Progenitor cell of endocrine pancreas (in vitro differentiated cells): ENCODE measurements at regions not wholly inside any gene's neighbourhood (a gene's known extent, or its start where the extent isn't known, plus 50 kb on each side); places are given as distances from the start of the nearest gene placed in this dataset.
"Not testable (repeated sequence)": the region's sequence is repeated elsewhere in the genome, so short reads cannot be mapped to it uniquely, and the experiment has no call there.

Source experiments
- DNase-seq: peaks from one replicate; pipeline ENCODE4 v3.0.0; 2021; ENCODE audit warnings: low spot score; ENCODE audit not compliant: unreplicated experiment
- H3K27ac Mint-ChIP-seq: 2 replicates; pipeline ENCODE4 v1.8.0; 2021; ENCODE audit warnings: mild to moderate bottlenecking, moderate library complexity, mixed read lengths
- H3K27me3 Mint-ChIP-seq: 2 replicates; pipeline ENCODE4 v1.8.0; 2021; ENCODE audit warnings: mixed read lengths
- H3K36me3 Mint-ChIP-seq: 2 replicates; pipeline ENCODE4 v1.8.0; 2022; ENCODE audit warnings: mixed read lengths; ENCODE audit not compliant: insufficient read depth
- H3K4me1 Mint-ChIP-seq: 2 replicates; pipeline ENCODE4 v1.8.0; 2021; ENCODE audit warnings: low read depth, mixed read lengths
- H3K4me3 Mint-ChIP-seq: 2 replicates; pipeline ENCODE4 v1.8.0; 2021; ENCODE audit warnings: low read depth, mild to moderate bottlenecking, moderate library complexity, mixed read lengths
- H3K9me3 Mint-ChIP-seq: 2 replicates; pipeline ENCODE4 v1.8.0; 2021; ENCODE audit warnings: low read depth, mixed read lengths
- TF ChIP-seq, protein P1 (sequence below): fragments of 200-600 bp; sonication (generic); IDR thresholded peaks from one replicate; pipeline ENCODE4 v1.5.0; 2021; ENCODE audit warnings: antibody characterized with exemption, mild to moderate bottlenecking; ENCODE audit not compliant: unreplicated experiment

DNA sequence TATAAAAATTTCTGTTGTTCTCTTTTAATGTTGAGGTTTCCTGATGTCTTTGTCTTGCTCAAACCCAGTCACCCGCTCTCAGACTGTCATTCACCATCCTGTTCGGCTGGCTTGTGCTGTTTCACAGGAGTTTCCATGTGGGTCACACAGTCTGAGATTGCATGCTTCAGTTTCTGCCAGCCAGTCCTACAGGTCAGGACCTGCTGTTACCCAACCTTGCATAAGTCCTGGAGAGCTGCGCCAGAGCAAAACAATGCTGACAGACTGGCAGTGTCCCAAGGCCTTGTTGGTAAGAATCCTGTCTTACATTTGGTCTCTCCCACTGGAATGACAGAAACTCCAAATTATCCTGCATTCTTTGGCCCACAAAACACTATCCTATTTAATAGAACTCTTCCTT lies 340.0 kb upstream of the SLITRK5 start:
- Mint-ChIP-seq H3K4me3 (no peak overlapping the region), H3K36me3 (no peaks in the 10 kb centered on the region), H3K9me3 (peaks cover 9% of the 10 kb centered on the region), H3K27ac (no peak overlapping the region), H3K27me3 (no peaks in the 10 kb centered on the region), H3K4me1 (no peaks in the 10 kb centered on the region)
- DNase-seq = no peak
- TF ChIP-seq, protein P1, sequence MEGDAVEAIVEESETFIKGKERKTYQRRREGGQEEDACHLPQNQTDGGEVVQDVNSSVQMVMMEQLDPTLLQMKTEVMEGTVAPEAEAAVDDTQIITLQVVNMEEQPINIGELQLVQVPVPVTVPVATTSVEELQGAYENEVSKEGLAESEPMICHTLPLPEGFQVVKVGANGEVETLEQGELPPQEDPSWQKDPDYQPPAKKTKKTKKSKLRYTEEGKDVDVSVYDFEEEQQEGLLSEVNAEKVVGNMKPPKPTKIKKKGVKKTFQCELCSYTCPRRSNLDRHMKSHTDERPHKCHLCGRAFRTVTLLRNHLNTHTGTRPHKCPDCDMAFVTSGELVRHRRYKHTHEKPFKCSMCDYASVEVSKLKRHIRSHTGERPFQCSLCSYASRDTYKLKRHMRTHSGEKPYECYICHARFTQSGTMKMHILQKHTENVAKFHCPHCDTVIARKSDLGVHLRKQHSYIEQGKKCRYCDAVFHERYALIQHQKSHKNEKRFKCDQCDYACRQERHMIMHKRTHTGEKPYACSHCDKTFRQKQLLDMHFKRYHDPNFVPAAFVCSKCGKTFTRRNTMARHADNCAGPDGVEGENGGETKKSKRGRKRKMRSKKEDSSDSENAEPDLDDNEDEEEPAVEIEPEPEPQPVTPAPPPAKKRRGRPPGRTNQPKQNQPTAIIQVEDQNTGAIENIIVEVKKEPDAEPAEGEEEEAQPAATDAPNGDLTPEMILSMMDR = no peak

DNA sequence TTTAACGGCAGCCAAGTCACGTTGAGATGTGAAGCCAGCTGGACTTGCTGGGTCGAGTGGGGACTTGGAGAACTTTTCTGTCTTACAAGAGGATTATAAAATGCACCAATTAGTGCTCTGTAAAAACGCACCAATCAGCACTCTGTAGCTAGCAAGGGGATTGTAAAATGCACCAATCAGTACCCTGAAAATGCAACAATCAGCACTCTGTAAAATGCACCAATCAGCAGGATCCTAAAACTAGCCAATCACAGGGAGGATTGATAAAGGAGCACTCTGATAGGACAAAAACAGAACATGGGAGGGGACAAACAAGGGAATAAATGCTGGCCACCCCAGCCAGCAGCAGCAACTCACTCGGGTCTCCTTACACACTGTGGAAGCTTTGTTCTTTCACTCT lies 337.6 kb upstream of the SLITRK5 start:
- no peaks in the 10 kb centered on the region for H3K27me3 Mint-ChIP-seq
- DNase-seq = no peak
- no peaks in the 10 kb centered on the region for H3K4me1 Mint-ChIP-seq
- TF ChIP-seq, protein P1 = no peak
- no peak overlapping the region for H3K27ac Mint-ChIP-seq
- no peaks in the 10 kb centered on the region for H3K36me3 Mint-ChIP-seq
- peaks cover 9% of the 10 kb centered on the region for H3K9me3 Mint-ChIP-seq
- no peak overlapping the region for H3K4me3 Mint-ChIP-seq

DNA sequence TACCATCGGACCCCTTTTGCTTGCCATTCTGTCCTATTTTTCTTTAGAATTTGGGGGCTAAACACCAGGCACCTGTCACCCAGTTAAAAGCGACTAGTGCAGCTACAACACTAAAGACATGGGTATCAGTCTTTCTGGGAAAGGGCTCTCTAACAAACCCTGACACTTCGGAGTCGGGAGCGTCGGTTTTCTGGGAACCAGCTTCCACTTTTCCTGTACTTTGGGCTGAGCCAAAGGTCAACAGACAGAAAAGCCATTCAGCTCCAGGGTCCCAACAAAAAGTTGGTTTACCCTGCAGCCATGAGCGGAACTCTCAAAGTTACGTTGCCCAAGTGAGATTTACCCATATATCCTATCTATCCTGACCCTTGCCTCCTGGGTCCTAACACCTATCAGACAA lies 337.0 kb upstream of the SLITRK5 start:
- TF ChIP-seq, protein P1 = no peak
- H3K36me3 Mint-ChIP-seq = no peaks in the 10 kb centered on the region
- no peak overlapping the region for H3K4me3 Mint-ChIP-seq
- no peaks in the 10 kb centered on the region for H3K27me3 Mint-ChIP-seq
- no peaks in the 10 kb centered on the region for H3K4me1 Mint-ChIP-seq
- no peak overlapping the region for H3K27ac Mint-ChIP-seq
- DNase-seq = no peak
- H3K9me3 Mint-ChIP-seq = peaks cover 9% of the 10 kb centered on the region

DNA sequence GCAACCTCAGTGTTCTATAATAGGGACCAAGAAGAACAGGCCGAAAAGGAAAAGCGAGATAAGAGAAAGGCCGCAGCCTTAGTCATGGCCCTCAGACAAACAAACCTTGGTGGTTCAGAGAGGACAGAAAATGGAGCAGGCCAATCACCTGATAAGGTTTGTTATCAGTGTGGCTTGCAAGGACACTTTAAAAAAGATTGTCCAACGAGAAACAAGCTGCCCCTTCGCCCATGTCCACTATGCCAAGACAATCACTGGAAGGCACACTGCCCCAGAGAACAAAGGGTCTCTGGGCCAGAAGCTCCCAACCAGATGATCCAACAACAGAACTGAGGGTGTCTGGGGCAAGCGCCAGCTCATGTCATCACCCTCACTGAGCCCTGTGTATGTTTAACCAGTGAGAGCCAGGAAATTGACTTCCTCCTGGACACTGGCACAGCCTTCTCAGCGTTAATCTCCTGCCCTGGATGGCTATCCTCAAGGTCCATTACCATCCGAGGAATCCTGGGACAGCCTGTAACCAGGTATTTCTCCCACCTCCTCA lies 334.8 kb upstream of the SLITRK5 start:
- not testable (repeated sequence) for H3K4me3 Mint-ChIP-seq, H3K4me1 Mint-ChIP-seq, DNase-seq, H3K27me3 Mint-ChIP-seq, H3K27ac Mint-ChIP-seq, H3K36me3 Mint-ChIP-seq, H3K9me3 Mint-ChIP-seq

DNA sequence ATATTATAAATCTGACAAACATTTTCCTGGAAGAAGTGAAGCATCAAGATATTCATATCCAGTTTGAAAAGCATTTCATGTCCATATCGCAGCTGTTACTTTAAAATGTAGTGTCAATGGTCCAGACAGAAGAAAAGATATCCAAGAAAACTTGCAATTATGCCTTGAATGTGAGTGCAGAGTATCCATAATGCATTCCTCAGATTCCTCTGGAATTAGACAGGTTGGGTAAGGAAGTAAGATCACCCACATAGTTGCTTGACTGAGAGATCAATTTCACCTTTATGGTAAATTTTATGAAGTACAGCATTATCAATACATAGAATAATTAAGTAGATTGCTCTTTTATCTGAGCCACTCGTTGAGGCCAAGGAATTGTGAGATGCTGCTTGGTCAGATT lies 327.0 kb upstream of the SLITRK5 start:
- Mint-ChIP-seq H3K27me3 (no peaks in the 10 kb centered on the region), H3K27ac (no peak overlapping the region), H3K9me3 (peaks cover 3% of the 10 kb centered on the region), H3K36me3 (no peaks in the 10 kb centered on the region), H3K4me3 (no peak overlapping the region), H3K4me1 (peaks cover 2% of the 10 kb centered on the region)
- TF ChIP-seq, protein P1 = no peak
- DNase-seq = no peak

DNA sequence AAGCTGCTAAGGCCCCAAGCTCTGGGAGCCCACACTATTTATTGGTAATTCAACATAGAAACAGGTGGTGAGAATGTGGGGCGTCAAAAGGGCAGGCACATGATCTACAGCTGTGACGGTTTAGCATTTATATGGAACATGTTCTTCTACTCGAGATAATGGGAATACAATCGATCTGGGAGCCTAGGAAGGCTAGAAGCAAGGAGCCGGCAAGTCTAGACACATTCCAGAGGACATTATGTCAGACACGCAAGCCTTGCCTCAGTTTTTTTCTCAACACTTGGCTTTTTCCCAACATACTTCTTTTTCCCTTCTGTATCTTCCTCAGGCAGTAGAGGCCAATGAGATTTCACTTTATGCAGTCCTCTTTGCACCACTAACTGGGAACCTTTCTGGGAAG lies 315.7 kb upstream of the SLITRK5 start:
- DNase-seq = no peak
- TF ChIP-seq, protein P1 = no peak
- Mint-ChIP-seq H3K4me3 (no peak overlapping the region), H3K27me3 (no peaks in the 10 kb centered on the region), H3K9me3 (peaks cover 10% of the 10 kb centered on the region), H3K4me1 (no peaks in the 10 kb centered on the region), H3K36me3 (no peaks in the 10 kb centered on the region), H3K27ac (no peak overlapping the region)
